GM18517 (cell line): ENCODE measurements at regions not wholly inside any gene's neighbourhood (a gene's known extent, or its start where the extent isn't known, plus 50 kb on each side); places are given as distances from the start of the nearest gene placed in this dataset.

ENCODE experiments used
- ATAC-seq: cut with Tn5 transposase; IDR thresholded peaks from one replicate; pipeline ENCODE4 v1.9.1; 2021; ENCODE audit warnings: mild to moderate bottlenecking, moderate library complexity; ENCODE audit not compliant: unreplicated experiment

GRCh38 chr16:51924744-51925143, 622.2 kb downstream of the TOX3 start:
- ATAC-seq: no peak

DNA sequence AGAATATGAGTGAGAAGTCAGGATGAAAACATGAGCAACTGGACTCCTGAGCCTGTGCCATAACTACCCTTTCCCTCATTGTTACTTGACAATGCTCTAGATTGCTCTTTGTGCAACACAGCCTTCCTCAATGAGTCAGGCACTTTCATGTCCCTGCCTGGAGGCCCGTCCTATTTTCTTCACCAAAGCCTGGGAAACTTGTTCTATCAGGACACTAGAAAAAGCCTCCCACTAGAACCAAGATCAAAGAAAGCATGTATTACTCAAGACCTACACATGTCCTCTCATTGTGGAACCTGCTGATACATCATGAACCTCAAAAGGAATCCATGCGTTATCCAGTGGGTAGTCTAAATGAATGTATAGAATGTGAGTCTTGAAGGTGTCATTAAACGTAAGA, 624.5 kb downstream of the TOX3 start:
- no peak for ATAC-seq

GRCh38 chr16:51919736-51920135, 627.2 kb downstream of the TOX3 start:
- no peak for ATAC-seq

DNA sequence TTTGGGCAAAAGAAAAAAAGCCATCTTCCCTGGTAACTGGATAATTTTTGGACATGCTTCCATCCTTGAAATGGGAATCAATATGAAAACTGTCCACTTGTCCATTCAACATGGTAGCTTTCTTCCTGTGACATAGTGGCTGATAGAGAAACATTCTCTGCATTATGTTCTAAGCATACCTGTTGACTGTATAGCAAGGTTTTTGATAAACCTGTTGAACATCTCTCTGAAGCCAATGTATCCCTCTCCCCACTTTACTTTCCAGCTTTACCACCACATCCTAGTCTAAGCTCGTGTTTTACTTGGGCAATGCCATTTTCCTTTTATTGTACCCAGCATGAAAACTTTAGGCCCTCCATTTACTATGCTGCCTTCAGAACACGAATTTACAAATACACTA, 630.1 kb downstream of the TOX3 start:
- ATAC-seq: no peak

- no peak for ATAC-seq
Measured at GRCh38 chr16:51916231-51916630, 630.7 kb downstream of the TOX3 start.

- ATAC-seq: no peak
Measured at GRCh38 chr16:51907680-51908079, 639.3 kb downstream of the TOX3 start.

DNA sequence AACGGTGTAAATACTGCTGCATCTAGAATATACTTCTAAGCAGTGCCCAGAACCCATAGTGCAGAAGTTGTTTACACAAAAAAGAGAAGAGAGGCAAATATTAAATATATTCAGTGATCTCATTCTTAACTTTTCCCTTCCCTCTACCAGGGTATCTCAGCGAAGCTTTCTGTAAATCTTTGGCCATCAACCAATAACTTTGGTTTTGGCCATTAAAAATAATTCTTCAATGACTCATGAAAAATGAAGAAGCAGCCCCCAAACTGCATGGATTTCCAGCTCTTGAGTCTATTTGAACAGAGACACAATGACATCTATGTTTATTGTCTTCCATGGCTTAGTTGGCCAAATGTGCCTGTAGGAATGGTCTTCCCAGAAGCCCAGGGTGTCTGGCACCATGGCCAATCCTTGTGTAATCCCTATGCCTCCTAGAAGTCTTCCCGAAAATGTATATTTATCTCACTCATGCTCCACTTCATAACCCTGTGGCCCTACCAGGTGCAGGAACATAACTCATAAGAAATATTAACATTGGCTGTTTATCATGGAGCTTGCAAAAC, 646.6 kb downstream of the TOX3 start:
- no peak for ATAC-seq

DNA sequence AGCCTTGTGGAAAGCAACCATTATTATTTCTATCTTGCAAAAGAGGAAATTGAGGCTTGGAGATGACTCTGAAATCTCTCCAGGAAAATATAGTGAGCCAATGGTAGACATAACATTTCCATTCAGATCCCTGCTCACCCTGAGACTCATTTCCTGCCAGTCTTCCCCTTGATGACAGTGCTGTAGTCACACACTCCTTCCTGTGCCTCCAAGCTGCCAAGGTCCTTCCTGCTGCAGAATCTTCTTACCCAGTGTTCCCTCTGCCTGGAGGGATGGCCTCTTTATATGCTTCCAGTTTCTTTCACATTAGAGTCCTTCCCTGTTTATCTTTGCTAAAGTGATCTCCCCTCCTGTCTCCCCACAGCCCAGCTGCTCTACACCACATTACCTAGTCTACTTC, 648.1 kb downstream of the TOX3 start:
- no peak for ATAC-seq

- no peak for ATAC-seq
Measured at GRCh38 chr16:51896013-51896412, 650.9 kb downstream of the TOX3 start.

- ATAC-seq: no peak
Measured at GRCh38 chr16:51892293-51893007, 654.5 kb downstream of the TOX3 start.

GRCh38 chr16:51888534-51888933, 658.4 kb downstream of the TOX3 start:
- ATAC-seq: no peak

GRCh38 chr16:51888016-51888415, 658.9 kb downstream of the TOX3 start:
- ATAC-seq: no peak

DNA sequence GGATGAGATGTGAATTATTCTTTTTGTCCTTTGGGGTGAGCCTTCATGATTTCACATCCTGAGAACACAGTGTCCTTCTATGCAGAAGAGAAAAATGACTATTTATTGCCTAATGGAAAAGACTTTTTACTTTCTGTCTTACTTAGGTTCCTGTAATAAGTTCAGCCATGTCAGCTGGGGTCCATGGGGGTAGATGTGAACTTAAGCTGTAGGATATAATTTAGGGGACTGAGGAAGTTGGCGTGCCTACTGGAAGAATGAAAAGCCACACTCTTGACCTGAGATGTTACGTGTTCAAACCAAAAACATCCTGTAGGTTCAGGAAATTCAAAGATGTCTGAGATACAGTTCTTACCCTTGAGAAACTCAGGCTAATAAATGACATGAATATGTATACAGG, 660.5 kb downstream of the TOX3 start:
- ATAC-seq: no peak

DNA sequence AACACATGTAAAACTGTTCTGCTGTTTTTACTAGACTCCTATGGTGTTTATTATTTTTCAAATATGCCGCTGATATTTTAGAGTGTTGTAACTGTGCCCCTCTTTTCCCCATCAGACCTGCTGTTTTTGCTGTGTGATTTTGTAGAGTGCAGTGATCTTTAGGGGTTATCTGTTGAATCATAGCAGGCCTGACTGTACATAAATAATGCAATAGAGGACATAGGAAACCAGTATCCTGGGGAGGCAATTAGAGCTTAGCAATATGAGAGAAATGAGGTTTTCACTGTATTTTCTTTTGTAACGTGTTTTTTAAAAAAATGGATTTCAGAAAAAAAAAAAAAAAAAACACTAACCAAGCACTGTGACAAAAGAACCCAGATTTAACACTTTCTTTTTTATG, 662.2 kb downstream of the TOX3 start:
- no peak for ATAC-seq

- no peak for ATAC-seq
Measured at GRCh38 chr16:51881731-51882130, 665.2 kb downstream of the TOX3 start.

DNA sequence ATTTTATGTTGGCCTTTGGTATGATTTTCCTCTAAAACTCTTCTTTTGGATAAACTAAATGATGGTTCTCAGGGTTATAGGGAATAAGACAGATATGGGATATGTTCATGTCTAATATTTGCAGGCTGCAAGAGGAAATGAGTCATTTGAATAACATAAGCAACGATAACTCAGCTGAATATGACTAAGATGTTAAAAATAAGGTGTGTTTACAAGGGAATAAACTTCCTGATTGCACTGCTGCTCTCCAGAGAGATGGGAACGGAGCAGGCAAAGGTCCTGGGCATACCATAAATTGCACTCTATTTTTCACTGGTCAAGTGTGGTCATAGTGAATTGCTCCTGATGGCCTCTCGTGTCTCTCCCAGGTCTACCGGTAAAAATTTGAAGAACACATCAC, 666.2 kb downstream of the TOX3 start:
- no peak for ATAC-seq

DNA sequence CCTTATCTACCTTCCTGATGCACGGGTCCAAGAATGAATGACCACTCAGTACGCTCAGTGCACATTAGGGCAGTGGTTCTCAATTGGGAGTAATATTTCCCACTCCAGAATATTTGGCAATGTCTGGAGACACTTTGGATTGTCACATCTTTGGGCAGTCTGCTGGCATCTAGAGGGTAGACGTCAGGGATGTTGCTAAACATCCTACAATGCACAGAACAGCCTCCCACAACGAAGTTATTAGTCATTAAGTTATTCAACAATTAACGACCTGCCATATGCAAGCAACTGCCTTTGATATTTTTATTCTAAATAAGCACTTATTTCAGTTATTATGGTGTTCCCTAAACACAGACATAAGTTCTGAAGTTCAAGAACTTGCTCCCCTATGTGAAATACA, 669.3 kb downstream of the TOX3 start:
- ATAC-seq: no peak

DNA sequence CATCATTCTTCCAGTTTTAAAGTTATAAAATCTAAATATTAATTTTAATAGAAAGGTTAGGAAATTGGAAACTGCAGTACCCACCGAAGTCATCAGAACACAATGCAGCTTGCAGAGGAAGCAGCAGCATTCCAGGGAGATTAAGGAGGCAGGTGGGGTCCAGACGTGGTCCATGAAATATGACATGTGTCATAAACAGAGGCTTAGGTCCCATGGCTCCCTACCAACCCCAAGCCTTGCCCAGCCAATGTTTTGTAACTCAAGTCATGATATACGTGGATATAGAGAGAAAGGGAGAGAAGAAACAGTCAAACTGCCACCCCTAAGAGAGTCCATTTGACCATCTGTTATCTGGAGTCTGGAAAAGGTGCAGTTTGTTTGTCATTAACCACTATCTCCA, 670.0 kb downstream of the TOX3 start:
- ATAC-seq: no peak

GRCh38 chr16:51876601-51876875, 670.4 kb downstream of the TOX3 start:
- ATAC-seq: no peak

- ATAC-seq: no peak
Measured at GRCh38 chr16:51875834-51876600, 670.9 kb downstream of the TOX3 start.

DNA sequence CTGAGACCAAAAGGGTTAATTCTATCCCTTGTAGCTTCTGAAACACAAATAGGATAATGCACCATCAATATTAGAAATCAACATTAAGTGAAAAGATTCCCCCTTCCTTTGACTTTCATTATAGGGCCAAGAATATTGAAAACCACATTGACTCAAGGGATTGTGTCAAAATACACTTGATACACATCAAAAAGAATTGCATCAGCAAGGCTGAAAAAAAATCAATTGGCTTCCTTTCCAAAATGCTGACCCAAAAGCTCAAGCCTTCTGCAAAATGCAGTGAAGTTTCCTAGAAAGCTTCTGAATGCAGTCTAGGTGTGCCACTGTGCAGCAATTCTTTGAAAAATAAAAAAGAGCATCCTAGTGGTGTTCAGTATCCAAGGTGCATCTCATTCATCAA, 674.4 kb downstream of the TOX3 start:
- no peak for ATAC-seq

DNA sequence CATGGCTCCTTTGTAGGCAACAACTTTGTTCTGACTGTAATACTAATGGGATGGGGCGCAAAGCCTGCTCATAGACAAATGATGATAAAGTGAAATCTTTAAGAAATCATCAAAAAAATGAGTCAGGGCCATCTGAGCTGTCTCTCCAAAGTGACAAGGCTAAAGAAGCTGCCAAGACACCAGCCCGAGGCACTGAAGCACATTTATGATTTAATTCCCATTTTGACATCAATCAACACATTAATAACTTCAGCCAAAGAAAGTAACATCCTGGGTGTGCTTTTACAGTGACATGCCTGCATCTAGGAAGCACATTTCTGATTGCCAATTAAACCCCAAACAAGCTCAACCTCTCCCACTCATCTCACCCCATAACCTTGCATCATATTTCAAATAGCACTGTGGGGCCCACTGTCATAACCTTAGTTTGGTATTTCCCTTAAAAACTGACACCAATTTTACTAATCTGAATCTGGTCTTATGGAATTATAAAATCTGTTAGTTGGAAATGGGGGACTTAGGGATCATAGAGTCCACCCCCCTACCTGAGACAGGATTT, 676.6 kb downstream of the TOX3 start:
- no peak for ATAC-seq
